SK-N-MC (cell line): ENCODE measurements at regions not wholly inside any gene's neighbourhood (a gene's known extent, or its start where the extent isn't known, plus 50 kb on each side); places are given as distances from the start of the nearest gene placed in this dataset.

Experiments used
- EZH2 ChIP-seq: fragments of 200-600 bp; sonication (generic); IDR thresholded peaks from one replicate; pipeline ENCODE4 v1.6.1; 2017; ENCODE audit warnings: antibody characterized with exemption
- POLR2AphosphoS5 ChIP-seq: IDR thresholded peaks from 2 replicates; pipeline ENCODE4 v1.6.1; 2012; ENCODE audit warnings: mild to moderate bottlenecking, low read depth, low read length, borderline replicate concordance

- TF ChIP-seq POLR2AphosphoS5 (no peak), EZH2 (no peak)
Observed at GRCh38 chr1:65072845-65073244, 75.2 kb upstream of the AK4 start.
